ENCODE measurements at regions not wholly inside any gene's neighbourhood (a gene's known extent, or its start where the extent isn't known, plus 50 kb on each side); places are given as distances from the start of the nearest gene placed in this dataset.

GRCh38 chr16:80226499-80226898 lies 314.3 kb upstream of the DYNLRB2 start:
- no peak overlapping the region for H2AK5ac ChIP-seq (ENCODE audit: low read length)
- H3K18ac ChIP-seq (ENCODE audit: low read length) = no peak overlapping the region
- no peak overlapping the region for H3K4ac ChIP-seq (ENCODE audit: low read depth, low read length)
- no peak overlapping the region for H2BK12ac ChIP-seq (ENCODE audit: low read length)
- no peak overlapping the region for H3K23ac ChIP-seq (ENCODE audit: low read length)
- H3K36me3 ChIP-seq (ENCODE audit: control insufficient read depth in 1 of 2, insufficient read depth in 2 of 2, low read length in 2 of 2) = no peaks in the 10 kb centered on the region
- no peak overlapping the region for H3K27ac ChIP-seq (ENCODE audit: low read depth, low read length)
- H2BK120ac ChIP-seq (ENCODE audit: insufficient read depth, low read length, poor library complexity) = no peak overlapping the region
- no peaks in the 10 kb centered on the region for H3K79me2 ChIP-seq (ENCODE audit: control insufficient read depth, insufficient read depth, low read length, poor library complexity)
- no peak overlapping the region for H3K9ac ChIP-seq (ENCODE audit: low read length)
- no peak for DNase-seq
- H3K9me3 ChIP-seq (ENCODE audit: insufficient read depth, low read depth, low read length) = no peaks in the 10 kb centered on the region
- H3K4me2 ChIP-seq (ENCODE audit: low read length) = no peak overlapping the region
- H2AFZ ChIP-seq (ENCODE audit: insufficient read depth, low read length, poor library complexity) = no peak overlapping the region
- H3K14ac ChIP-seq (ENCODE audit: low read length) = no peak overlapping the region
- no peaks in the 10 kb centered on the region for H3K27me3 ChIP-seq (ENCODE audit: insufficient read depth, low read length)
- no peaks in the 10 kb centered on the region for H3K4me1 ChIP-seq (ENCODE audit: control insufficient read depth in 1 of 2, insufficient read depth in 2 of 2, low read length in 2 of 2)
- no peak overlapping the region for H3K4me3 ChIP-seq (ENCODE audit: low read depth, low read length)
- H3K79me1 ChIP-seq (ENCODE audit: low read length) = no peaks in the 10 kb centered on the region
- no peak overlapping the region for H2BK5ac ChIP-seq (ENCODE audit: low read depth, low read length, poor library complexity)
- H4K91ac ChIP-seq (ENCODE audit: low read depth, low read length) = no peak overlapping the region
- no peak overlapping the region for H4K12ac ChIP-seq (ENCODE audit: low read depth, low read length)
- no peak overlapping the region for H4K8ac ChIP-seq (ENCODE audit: low read depth, low read length)

GRCh38 chr16:80210787-80211186 lies 330.0 kb upstream of the DYNLRB2 start:
- no peaks in the 10 kb centered on the region for H3K79me1 ChIP-seq (ENCODE audit: low read length)
- no peaks in the 10 kb centered on the region for H3K79me2 ChIP-seq (ENCODE audit: control insufficient read depth, insufficient read depth, low read length, poor library complexity)
- H3K18ac ChIP-seq (ENCODE audit: low read length) = no peak overlapping the region
- H3K27ac ChIP-seq (ENCODE audit: low read depth, low read length) = no peak overlapping the region
- no peak overlapping the region for H4K91ac ChIP-seq (ENCODE audit: low read depth, low read length)
- H2BK5ac ChIP-seq (ENCODE audit: low read depth, low read length, poor library complexity) = no peak overlapping the region
- H3K14ac ChIP-seq (ENCODE audit: low read length) = no peak overlapping the region
- no peak overlapping the region for H3K9ac ChIP-seq (ENCODE audit: low read length)
- H3K23ac ChIP-seq (ENCODE audit: low read length) = no peak overlapping the region
- no peak overlapping the region for H3K4ac ChIP-seq (ENCODE audit: low read depth, low read length)
- H3K27me3 ChIP-seq (ENCODE audit: insufficient read depth, low read length) = no peaks in the 10 kb centered on the region
- H4K12ac ChIP-seq (ENCODE audit: low read depth, low read length) = no peak overlapping the region
- WGBS (ENCODE audit: extremely low coverage, insufficient coverage, insufficient read length) = no CpG with 5 or more reads among the region's 3 CpGs
- H3K9me3 ChIP-seq (ENCODE audit: insufficient read depth, low read depth, low read length) = no peaks in the 10 kb centered on the region
- H2BK120ac ChIP-seq (ENCODE audit: insufficient read depth, low read length, poor library complexity) = no peak overlapping the region
- H3K4me2 ChIP-seq (ENCODE audit: low read length) = no peak overlapping the region
- no peak overlapping the region for H2AFZ ChIP-seq (ENCODE audit: insufficient read depth, low read length, poor library complexity)
- no peak overlapping the region for H2BK12ac ChIP-seq (ENCODE audit: low read length)
- H3K4me1 ChIP-seq (ENCODE audit: control insufficient read depth in 1 of 2, insufficient read depth in 2 of 2, low read length in 2 of 2) = no peaks in the 10 kb centered on the region
- no peaks in the 10 kb centered on the region for H3K36me3 ChIP-seq (ENCODE audit: control insufficient read depth in 1 of 2, insufficient read depth in 2 of 2, low read length in 2 of 2)
- DNase-seq = no peak
- no peak overlapping the region for H3K4me3 ChIP-seq (ENCODE audit: low read depth, low read length)
- no peak overlapping the region for H4K8ac ChIP-seq (ENCODE audit: low read depth, low read length)
- H2AK5ac ChIP-seq (ENCODE audit: low read length) = no peak overlapping the region

DNA sequence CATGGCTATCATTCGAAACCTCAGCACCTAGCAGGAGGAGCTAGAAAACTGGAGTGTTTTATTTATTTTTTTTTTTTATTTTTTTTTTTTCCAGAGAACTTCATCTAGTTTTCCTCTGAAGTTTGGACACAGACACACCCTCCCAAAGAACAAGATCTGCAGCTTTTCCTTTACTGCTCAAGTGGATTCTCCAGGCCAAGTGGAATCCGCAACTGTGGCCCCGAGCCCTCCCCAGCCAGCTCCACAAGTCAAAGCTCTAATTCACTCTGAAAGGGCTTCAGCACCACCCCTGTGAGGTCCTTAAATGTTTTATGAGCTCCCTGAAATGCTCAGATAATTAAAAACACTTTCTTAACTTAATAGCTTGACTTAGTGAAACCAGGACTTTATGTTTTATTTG lies 332.1 kb upstream of the DYNLRB2 start:
- Histone ChIP-seq H3K4me1 (ENCODE audit: control insufficient read depth in 1 of 2, insufficient read depth in 2 of 2, low read length in 2 of 2) (no peaks in the 10 kb centered on the region), H4K91ac (ENCODE audit: low read depth, low read length) (no peak overlapping the region), H3K79me2 (ENCODE audit: control insufficient read depth, insufficient read depth, low read length, poor library complexity) (no peaks in the 10 kb centered on the region), H2AK5ac (ENCODE audit: low read length) (no peak overlapping the region), H3K14ac (ENCODE audit: low read length) (no peak overlapping the region), H3K4me2 (ENCODE audit: low read length) (no peak overlapping the region), H4K12ac (ENCODE audit: low read depth, low read length) (no peak overlapping the region), H4K8ac (ENCODE audit: low read depth, low read length) (no peak overlapping the region), H2AFZ (ENCODE audit: insufficient read depth, low read length, poor library complexity) (no peak overlapping the region), H3K36me3 (ENCODE audit: control insufficient read depth in 1 of 2, insufficient read depth in 2 of 2, low read length in 2 of 2) (no peaks in the 10 kb centered on the region), H2BK12ac (ENCODE audit: low read length) (no peak overlapping the region), H3K18ac (ENCODE audit: low read length) (no peak overlapping the region), H3K4me3 (ENCODE audit: low read depth, low read length) (no peak overlapping the region), H3K23ac (ENCODE audit: low read length) (no peak overlapping the region), H3K9me3 (ENCODE audit: insufficient read depth, low read depth, low read length) (no peaks in the 10 kb centered on the region), H2BK120ac (ENCODE audit: insufficient read depth, low read length, poor library complexity) (no peak overlapping the region), H2BK5ac (ENCODE audit: low read depth, low read length, poor library complexity) (no peak overlapping the region), H3K4ac (ENCODE audit: low read depth, low read length) (no peak overlapping the region), H3K79me1 (ENCODE audit: low read length) (no peaks in the 10 kb centered on the region), H3K9ac (ENCODE audit: low read length) (no peak overlapping the region), H3K27ac (ENCODE audit: low read depth, low read length) (no peak overlapping the region), H3K27me3 (ENCODE audit: insufficient read depth, low read length) (no peaks in the 10 kb centered on the region)
- no CpG with 5 or more reads among the region's 3 CpGs for WGBS (ENCODE audit: extremely low coverage, insufficient coverage, insufficient read length)
- DNase-seq = no peak

DNA sequence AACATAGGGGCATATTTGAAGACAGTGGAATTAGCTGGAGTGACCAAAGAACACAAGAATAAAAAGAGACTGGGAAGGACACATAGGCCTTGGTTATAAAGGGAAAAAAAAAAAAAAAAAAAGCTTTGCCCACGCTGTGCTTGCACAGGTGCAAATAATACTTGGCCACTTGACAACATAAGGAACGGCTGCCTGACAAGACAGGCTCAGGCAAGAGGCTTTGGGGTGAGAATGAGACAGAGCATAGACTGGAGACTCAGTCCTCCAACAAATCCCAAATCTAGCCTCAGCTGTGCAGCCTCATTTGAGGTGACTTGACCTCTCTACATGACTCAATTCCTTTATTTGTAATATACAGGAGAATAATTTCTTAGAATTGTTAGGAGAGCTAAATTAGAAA lies 332.8 kb upstream of the DYNLRB2 start:
- no peak overlapping the region for H4K12ac ChIP-seq (ENCODE audit: low read depth, low read length)
- no peaks in the 10 kb centered on the region for H3K79me2 ChIP-seq (ENCODE audit: control insufficient read depth, insufficient read depth, low read length, poor library complexity)
- H3K27me3 ChIP-seq (ENCODE audit: insufficient read depth, low read length) = no peaks in the 10 kb centered on the region
- no CpG with 5 or more reads among the region's 2 CpGs for WGBS (ENCODE audit: extremely low coverage, insufficient coverage, insufficient read length)
- no peak overlapping the region for H2BK5ac ChIP-seq (ENCODE audit: low read depth, low read length, poor library complexity)
- H2AFZ ChIP-seq (ENCODE audit: insufficient read depth, low read length, poor library complexity) = no peak overlapping the region
- H3K27ac ChIP-seq (ENCODE audit: low read depth, low read length) = no peak overlapping the region
- H3K79me1 ChIP-seq (ENCODE audit: low read length) = no peaks in the 10 kb centered on the region
- H3K23ac ChIP-seq (ENCODE audit: low read length) = no peak overlapping the region
- H2AK5ac ChIP-seq (ENCODE audit: low read length) = no peak overlapping the region
- H4K91ac ChIP-seq (ENCODE audit: low read depth, low read length) = no peak overlapping the region
- H2BK120ac ChIP-seq (ENCODE audit: insufficient read depth, low read length, poor library complexity) = no peak overlapping the region
- no peak overlapping the region for H4K8ac ChIP-seq (ENCODE audit: low read depth, low read length)
- H3K4me3 ChIP-seq (ENCODE audit: low read depth, low read length) = no peak overlapping the region
- H3K4ac ChIP-seq (ENCODE audit: low read depth, low read length) = no peak overlapping the region
- no peak overlapping the region for H2BK12ac ChIP-seq (ENCODE audit: low read length)
- no peaks in the 10 kb centered on the region for H3K9me3 ChIP-seq (ENCODE audit: insufficient read depth, low read depth, low read length)
- no peak overlapping the region for H3K9ac ChIP-seq (ENCODE audit: low read length)
- no peaks in the 10 kb centered on the region for H3K36me3 ChIP-seq (ENCODE audit: control insufficient read depth in 1 of 2, insufficient read depth in 2 of 2, low read length in 2 of 2)
- no peak overlapping the region for H3K18ac ChIP-seq (ENCODE audit: low read length)
- no peak overlapping the region for H3K14ac ChIP-seq (ENCODE audit: low read length)
- DNase-seq = no peak
- no peak overlapping the region for H3K4me2 ChIP-seq (ENCODE audit: low read length)
- no peaks in the 10 kb centered on the region for H3K4me1 ChIP-seq (ENCODE audit: control insufficient read depth in 1 of 2, insufficient read depth in 2 of 2, low read length in 2 of 2)

- Histone ChIP-seq H3K23ac (ENCODE audit: low read length) (no peak overlapping the region), H3K9ac (ENCODE audit: low read length) (no peak overlapping the region), H4K91ac (ENCODE audit: low read depth, low read length) (no peak overlapping the region), H3K18ac (ENCODE audit: low read length) (no peak overlapping the region), H2AFZ (ENCODE audit: insufficient read depth, low read length, poor library complexity) (no peak overlapping the region), H3K4me1 (ENCODE audit: control insufficient read depth in 1 of 2, insufficient read depth in 2 of 2, low read length in 2 of 2) (no peaks in the 10 kb centered on the region), H3K4me2 (ENCODE audit: low read length) (no peak overlapping the region), H3K4me3 (ENCODE audit: low read depth, low read length) (no peak overlapping the region), H4K8ac (ENCODE audit: low read depth, low read length) (no peak overlapping the region), H2BK5ac (ENCODE audit: low read depth, low read length, poor library complexity) (no peak overlapping the region), H2BK12ac (ENCODE audit: low read length) (no peak overlapping the region), H2AK5ac (ENCODE audit: low read length) (no peak overlapping the region), H3K14ac (ENCODE audit: low read length) (no peak overlapping the region), H3K27ac (ENCODE audit: low read depth, low read length) (no peak overlapping the region), H3K9me3 (ENCODE audit: insufficient read depth, low read depth, low read length) (no peaks in the 10 kb centered on the region), H3K4ac (ENCODE audit: low read depth, low read length) (no peak overlapping the region), H2BK120ac (ENCODE audit: insufficient read depth, low read length, poor library complexity) (no peak overlapping the region), H3K36me3 (ENCODE audit: control insufficient read depth in 1 of 2, insufficient read depth in 2 of 2, low read length in 2 of 2) (no peaks in the 10 kb centered on the region), H3K79me2 (ENCODE audit: control insufficient read depth, insufficient read depth, low read length, poor library complexity) (no peaks in the 10 kb centered on the region), H4K12ac (ENCODE audit: low read depth, low read length) (no peak overlapping the region), H3K79me1 (ENCODE audit: low read length) (no peaks in the 10 kb centered on the region), H3K27me3 (ENCODE audit: insufficient read depth, low read length) (no peaks in the 10 kb centered on the region)
- DNase-seq = no peak
- no CpG with 5 or more reads among the region's 3 CpGs for WGBS (ENCODE audit: extremely low coverage, insufficient coverage, insufficient read length)
Observed at GRCh38 chr16:80203821-80204220, 337.0 kb upstream of the DYNLRB2 start.

All from trophoblast cell (in vitro differentiated cells and primary cell).